RWPE2 (cell line): ENCODE measurements at regions not wholly inside any gene's neighbourhood (a gene's known extent, or its start where the extent isn't known, plus 50 kb on each side); places are given as distances from the start of the nearest gene placed in this dataset.

Experiments used
- ATAC-seq: fragments of 200-7000 bp; cut with Tn5 transposase; 3 replicates; pipeline ENCODE4 v1.9.1; 2021; ENCODE audit warnings: low read depth
- DNase-seq: peaks from one replicate; pipeline ENCODE4 v3.0.0-alpha.2; 2020; ENCODE audit warnings: low spot score
- H3K27ac ChIP-seq: fragments of 450-650 bp; 2 replicates; pipeline ENCODE4 v1.5.1; 2017; ENCODE audit warnings: mild to moderate bottlenecking; ENCODE audit not compliant: poor library complexity, severe bottlenecking
- H3K27me3 ChIP-seq: fragments of 250-450 bp; sonication (Bioruptor Pico); 2 replicates; pipeline ENCODE4 v1.5.1; 2021; ENCODE audit warnings: mild to moderate bottlenecking, moderate library complexity; ENCODE audit not compliant: insufficient read depth, poor library complexity, severe bottlenecking
- H3K36me3 ChIP-seq: fragments of 250-450 bp; sonication (Bioruptor Pico); 2 replicates; pipeline ENCODE4 v1.5.1; 2020; ENCODE audit warnings: low read depth, mild to moderate bottlenecking, moderate library complexity
- H3K4me1 ChIP-seq: fragments of 250-450 bp; sonication (Bioruptor Pico); 2 replicates; pipeline ENCODE4 v1.5.1; 2021; ENCODE audit warnings: mild to moderate bottlenecking, moderate library complexity; ENCODE audit not compliant: insufficient read depth, poor library complexity, severe bottlenecking
- H3K4me3 ChIP-seq: fragments of 250-450 bp; sonication (Bioruptor Pico); 2 replicates; pipeline ENCODE4 v1.5.1; 2021; ENCODE audit warnings: mild to moderate bottlenecking, moderate library complexity; ENCODE audit not compliant: severe bottlenecking
- H3K9me3 ChIP-seq: fragments of 250-450 bp; sonication (Bioruptor Pico); 2 replicates; pipeline ENCODE4 v1.5.1; 2021; ENCODE audit warnings: mild to moderate bottlenecking, moderate library complexity; ENCODE audit not compliant: severe bottlenecking
- TF ChIP-seq, protein P1 (sequence below): fragments of 450-650 bp; IDR thresholded peaks from one replicate; pipeline ENCODE4 v1.5.1; 2017; ENCODE audit warnings: mild to moderate bottlenecking, moderate library complexity; ENCODE audit not compliant: poor library complexity, severe bottlenecking

DNA sequence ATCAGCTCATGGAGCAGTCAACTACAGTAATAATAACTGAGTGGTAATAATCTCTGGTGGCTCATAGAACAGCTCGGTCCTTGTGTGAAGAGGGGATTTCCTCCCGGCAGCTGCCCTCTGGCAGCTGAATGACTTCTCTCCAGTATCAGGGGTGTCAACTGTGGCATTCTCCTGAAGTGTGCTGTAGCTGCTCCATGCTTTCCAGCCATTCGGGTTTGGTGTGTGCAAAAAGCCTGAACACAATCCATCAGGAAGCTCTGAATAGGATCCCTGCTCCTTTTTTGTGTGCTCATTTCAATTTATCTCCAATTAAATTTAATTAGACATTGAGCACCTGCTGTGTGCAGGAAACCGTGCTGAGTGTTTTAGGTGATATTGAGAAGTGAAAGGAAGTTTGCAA lies 59.8 kb upstream of the BARX1 start:
- no peak overlapping the region for H3K27ac ChIP-seq
- ATAC-seq: no peak
- H3K36me3 ChIP-seq: no peaks in the 10 kb centered on the region
- H3K27me3 ChIP-seq: no peaks in the 10 kb centered on the region
- DNase-seq: no peak
- no peaks in the 10 kb centered on the region for H3K9me3 ChIP-seq
- TF ChIP-seq, protein P1, sequence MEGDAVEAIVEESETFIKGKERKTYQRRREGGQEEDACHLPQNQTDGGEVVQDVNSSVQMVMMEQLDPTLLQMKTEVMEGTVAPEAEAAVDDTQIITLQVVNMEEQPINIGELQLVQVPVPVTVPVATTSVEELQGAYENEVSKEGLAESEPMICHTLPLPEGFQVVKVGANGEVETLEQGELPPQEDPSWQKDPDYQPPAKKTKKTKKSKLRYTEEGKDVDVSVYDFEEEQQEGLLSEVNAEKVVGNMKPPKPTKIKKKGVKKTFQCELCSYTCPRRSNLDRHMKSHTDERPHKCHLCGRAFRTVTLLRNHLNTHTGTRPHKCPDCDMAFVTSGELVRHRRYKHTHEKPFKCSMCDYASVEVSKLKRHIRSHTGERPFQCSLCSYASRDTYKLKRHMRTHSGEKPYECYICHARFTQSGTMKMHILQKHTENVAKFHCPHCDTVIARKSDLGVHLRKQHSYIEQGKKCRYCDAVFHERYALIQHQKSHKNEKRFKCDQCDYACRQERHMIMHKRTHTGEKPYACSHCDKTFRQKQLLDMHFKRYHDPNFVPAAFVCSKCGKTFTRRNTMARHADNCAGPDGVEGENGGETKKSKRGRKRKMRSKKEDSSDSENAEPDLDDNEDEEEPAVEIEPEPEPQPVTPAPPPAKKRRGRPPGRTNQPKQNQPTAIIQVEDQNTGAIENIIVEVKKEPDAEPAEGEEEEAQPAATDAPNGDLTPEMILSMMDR: no peak
- H3K4me3 ChIP-seq: no peak overlapping the region
- H3K4me1 ChIP-seq: no peaks in the 10 kb centered on the region

DNA sequence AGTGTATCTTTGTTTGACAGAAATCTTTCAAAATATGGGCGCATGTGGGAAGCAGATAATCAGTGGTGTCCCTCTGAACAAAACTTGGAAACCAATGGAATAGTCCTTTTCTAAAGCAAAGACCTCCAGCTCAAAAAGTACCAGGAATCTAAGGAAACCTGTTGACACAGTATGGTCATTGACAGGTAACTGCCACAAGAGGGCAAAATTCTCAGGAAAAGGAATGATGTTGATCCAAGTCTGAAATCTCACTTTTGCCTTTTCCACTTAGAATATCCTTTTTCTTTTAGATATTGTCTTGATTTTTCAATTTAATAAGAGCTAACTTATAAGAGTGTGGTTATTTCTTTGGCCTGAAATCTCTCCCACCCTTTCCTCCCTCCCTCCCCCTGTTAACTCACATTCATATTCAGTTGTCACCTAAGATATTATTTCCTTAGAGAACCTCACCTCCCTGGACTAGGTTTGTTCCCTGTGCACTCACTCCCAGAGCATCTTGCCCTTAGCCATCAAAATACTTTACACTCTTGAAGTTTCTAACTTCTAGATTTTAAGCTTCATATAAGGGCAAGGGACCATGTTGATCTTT lies 59.0 kb upstream of the BARX1 start:
- Histone ChIP-seq H3K4me3 (no peak overlapping the region), H3K9me3 (no peaks in the 10 kb centered on the region), H3K4me1 (no peaks in the 10 kb centered on the region), H3K27ac (no peak overlapping the region), H3K36me3 (no peaks in the 10 kb centered on the region), H3K27me3 (no peaks in the 10 kb centered on the region)
- TF ChIP-seq, protein P1: peak; percentile 73
- DNase-seq (no peak), ATAC-seq (peak; percentile 45; the same call in 1 of the 3 replicates)

DNA sequence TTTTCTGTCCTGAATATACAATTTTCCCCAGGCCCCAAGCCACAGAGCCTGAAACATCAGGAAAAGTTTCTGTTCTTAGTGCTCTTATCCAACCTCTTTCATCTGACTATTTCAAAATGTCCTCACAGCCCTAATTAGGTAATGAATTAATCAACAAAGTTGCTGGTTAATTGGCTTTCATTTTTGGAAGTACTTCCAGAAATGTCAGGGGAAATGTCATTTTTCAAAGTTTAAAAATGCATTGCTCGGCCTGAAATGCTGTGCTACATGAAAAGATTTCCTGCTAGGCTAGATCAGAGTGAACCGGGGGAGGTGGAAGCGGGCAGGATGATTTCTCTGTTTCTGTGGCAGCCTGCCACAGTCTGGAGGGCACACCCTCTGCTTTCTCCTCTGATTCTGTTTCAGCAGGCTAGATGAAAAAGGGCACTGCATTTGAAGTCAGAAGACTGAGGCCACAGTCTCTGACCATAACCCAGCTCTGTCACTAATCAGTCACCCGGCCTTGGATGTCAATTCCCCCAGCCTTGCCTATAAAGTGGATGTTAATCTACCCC lies 55.9 kb upstream of the BARX1 start:
- Histone ChIP-seq H3K27me3 (no peaks in the 10 kb centered on the region), H3K4me3 (no peak overlapping the region), H3K27ac (no peak overlapping the region), H3K4me1 (no peaks in the 10 kb centered on the region), H3K36me3 (no peaks in the 10 kb centered on the region), H3K9me3 (no peaks in the 10 kb centered on the region)
- ATAC-seq (peak; percentile 33; the same call in 1 of the 3 replicates), DNase-seq (no peak)
- TF ChIP-seq, protein P1: no peak

DNA sequence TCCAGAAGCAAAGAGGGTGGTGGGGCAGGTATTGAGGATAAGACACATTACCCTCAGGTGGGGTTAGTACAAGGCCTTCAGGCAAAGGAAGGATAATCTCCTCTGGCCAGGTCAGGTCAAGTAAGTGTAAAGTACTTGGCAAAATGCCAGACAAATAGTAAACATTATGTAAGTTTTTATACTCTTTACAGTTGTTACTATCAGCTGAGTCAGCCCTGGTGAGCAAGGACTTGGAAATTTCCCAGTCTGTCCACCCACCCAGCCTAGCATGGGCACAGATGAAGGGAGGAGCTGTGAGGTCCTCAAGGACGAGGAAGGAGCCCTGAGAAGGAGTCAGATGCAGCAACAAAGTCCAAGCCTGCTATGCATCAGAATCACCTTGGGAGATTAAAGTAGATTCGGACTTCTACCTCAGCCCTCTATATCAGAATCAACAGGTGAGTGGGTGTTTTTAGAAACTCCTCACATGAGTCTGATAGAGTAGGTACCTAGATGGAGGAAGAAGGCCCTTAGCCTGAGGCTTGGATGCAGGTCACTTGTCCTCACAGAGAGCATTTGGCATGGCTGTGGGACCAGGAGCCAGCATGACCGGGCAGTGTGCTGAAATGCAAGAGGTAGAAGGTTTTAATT lies 50.2 kb upstream of the BARX1 start:
- Histone ChIP-seq H3K27ac (no peak overlapping the region), H3K4me1 (peaks cover 4% of the 10 kb centered on the region), H3K36me3 (no peaks in the 10 kb centered on the region), H3K9me3 (no peaks in the 10 kb centered on the region), H3K4me3 (no peak overlapping the region), H3K27me3 (no peaks in the 10 kb centered on the region)
- ATAC-seq: peak; percentile 99
- TF ChIP-seq, protein P1: no peak
- peak; percentile 72 for DNase-seq
